Iris pigment epithelial cell (primary cell): ENCODE measurements at regions not wholly inside any gene's neighbourhood (a gene's known extent, or its start where the extent isn't known, plus 50 kb on each side); places are given as distances from the start of the nearest gene placed in this dataset.

ENCODE experiments used
- DNase-seq: peaks from one replicate; pipeline ENCODE4 v3.0.0-alpha.2; 2011; ENCODE audit warnings: low read depth

GRCh38 chr2:220493871-220494525 lies 866.6 kb downstream of the SLC4A3 start:
- no peak for DNase-seq

- DNase-seq, result no peak
Measured at GRCh38 chr2:220496513-220496912, 869.1 kb downstream of the SLC4A3 start.

- peak; percentile 88 for DNase-seq
Measured at GRCh38 chr2:220499225-220499624, 871.8 kb downstream of the SLC4A3 start.

- no peak for DNase-seq
Measured at GRCh38 chr2:220502539-220502938, 875.1 kb downstream of the SLC4A3 start.

GRCh38 chr2:220503431-220503830 lies 876.0 kb downstream of the SLC4A3 start:
- DNase-seq, result no peak

- DNase-seq, result peak; percentile 84
Measured at GRCh38 chr2:220504938-220505503, 877.6 kb downstream of the SLC4A3 start.

GRCh38 chr2:220506466-220506865 lies 879.0 kb downstream of the SLC4A3 start:
- DNase-seq, result no peak

- DNase-seq, result no peak
Measured at GRCh38 chr2:220509096-220509757, 881.8 kb downstream of the SLC4A3 start.

GRCh38 chr2:220509966-220510365 lies 882.5 kb downstream of the SLC4A3 start:
- DNase-seq, result peak; percentile 39

GRCh38 chr2:220510668-220511067 lies 883.2 kb downstream of the SLC4A3 start:
- DNase-seq, result peak; percentile 63

- DNase-seq, result peak; percentile 80
Measured at GRCh38 chr2:220512419-220512818, 885.0 kb downstream of the SLC4A3 start.

GRCh38 chr2:220513573-220514288 lies 886.3 kb downstream of the SLC4A3 start:
- DNase-seq, result no peak

GRCh38 chr2:220521551-220521950 lies 894.1 kb downstream of the SLC4A3 start:
- no peak for DNase-seq

- peak; percentile 55 for DNase-seq
Measured at GRCh38 chr2:220528180-220528675, 900.8 kb downstream of the SLC4A3 start.

- no peak for DNase-seq
Measured at GRCh38 chr2:220531216-220531615, 903.8 kb downstream of the SLC4A3 start.

- peak; percentile 74 for DNase-seq
Measured at GRCh38 chr2:220533485-220533884, 906.1 kb downstream of the SLC4A3 start.

GRCh38 chr2:220539481-220539880 lies 912.1 kb downstream of the SLC4A3 start:
- no peak for DNase-seq

GRCh38 chr2:220544049-220544448 lies 916.6 kb downstream of the SLC4A3 start:
- no peak for DNase-seq

GRCh38 chr2:220550995-220551700 lies 923.7 kb downstream of the SLC4A3 start:
- peak; percentile 43 for DNase-seq

GRCh38 chr2:220552790-220553535 lies 925.5 kb downstream of the SLC4A3 start:
- DNase-seq, result peak; percentile 34

- peak; percentile 39 for DNase-seq
Measured at GRCh38 chr2:220555961-220556630, 928.7 kb downstream of the SLC4A3 start.
